Astrocyte of the spinal cord (primary cell): ENCODE measurements at regions not wholly inside any gene's neighbourhood (a gene's known extent, or its start where the extent isn't known, plus 50 kb on each side); places are given as distances from the start of the nearest gene placed in this dataset.

Experiments used
- DNase-seq: peaks from one replicate; pipeline ENCODE4 v3.0.0; 2011; ENCODE audit warnings: low read depth, low spot score
- H3K4me3 ChIP-seq: 2 replicates; pipeline ENCODE4 v1.5.1; 2011; ENCODE audit warnings: low read depth, mild to moderate bottlenecking, low read length, moderate library complexity
- in situ Hi-C: cut with HindIII; loops from 2 replicates; pipeline ENCODE4 v1.10.0; 2017; ENCODE audit warnings: low sequenced_read_pairs
- TF ChIP-seq, protein P1 (sequence below): IDR thresholded peaks from 2 replicates; pipeline ENCODE4 v1.5.1; 2012; ENCODE audit warnings: low read depth, mild to moderate bottlenecking, low read length, inconsistent platforms

DNA sequence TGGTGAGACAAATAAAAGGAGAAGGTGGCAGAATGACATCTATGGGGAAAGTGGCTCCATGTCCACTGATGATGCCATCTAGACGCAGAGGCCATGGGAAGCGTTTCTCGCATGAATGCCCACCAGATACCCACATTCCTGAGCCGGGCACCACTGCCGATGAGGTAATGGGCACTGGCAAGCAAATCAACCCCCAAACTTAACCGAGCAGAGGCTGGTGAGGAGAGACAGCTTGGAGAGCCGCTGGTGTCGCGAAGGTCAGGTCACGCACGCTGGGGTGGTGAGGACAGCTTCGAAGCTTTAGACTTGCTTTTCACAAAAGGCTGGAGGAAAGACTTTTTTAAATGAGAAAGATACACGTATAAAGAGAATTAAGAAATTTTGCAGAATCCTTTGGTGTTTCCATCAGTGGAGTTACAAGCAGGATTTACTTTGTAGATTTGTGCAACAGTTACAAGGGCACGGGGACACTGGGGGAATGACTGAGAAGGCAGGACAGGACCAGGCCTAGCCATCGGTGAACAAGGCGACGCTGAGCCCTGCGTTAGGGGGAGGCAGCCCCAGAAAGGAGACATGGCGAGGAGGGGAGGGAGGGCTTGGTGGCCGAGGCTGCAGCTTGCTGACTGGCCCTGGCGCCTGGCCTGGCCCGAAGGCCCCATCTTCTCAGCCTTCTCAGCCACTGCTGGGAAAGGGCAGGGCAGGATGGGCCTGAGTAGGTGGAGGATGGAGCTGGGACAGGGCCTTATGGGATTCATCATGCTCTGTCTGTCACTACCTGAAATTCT, 83.9 kb upstream of the HDAC4 start:
- DNase-seq = no peak
- TF ChIP-seq, protein P1, sequence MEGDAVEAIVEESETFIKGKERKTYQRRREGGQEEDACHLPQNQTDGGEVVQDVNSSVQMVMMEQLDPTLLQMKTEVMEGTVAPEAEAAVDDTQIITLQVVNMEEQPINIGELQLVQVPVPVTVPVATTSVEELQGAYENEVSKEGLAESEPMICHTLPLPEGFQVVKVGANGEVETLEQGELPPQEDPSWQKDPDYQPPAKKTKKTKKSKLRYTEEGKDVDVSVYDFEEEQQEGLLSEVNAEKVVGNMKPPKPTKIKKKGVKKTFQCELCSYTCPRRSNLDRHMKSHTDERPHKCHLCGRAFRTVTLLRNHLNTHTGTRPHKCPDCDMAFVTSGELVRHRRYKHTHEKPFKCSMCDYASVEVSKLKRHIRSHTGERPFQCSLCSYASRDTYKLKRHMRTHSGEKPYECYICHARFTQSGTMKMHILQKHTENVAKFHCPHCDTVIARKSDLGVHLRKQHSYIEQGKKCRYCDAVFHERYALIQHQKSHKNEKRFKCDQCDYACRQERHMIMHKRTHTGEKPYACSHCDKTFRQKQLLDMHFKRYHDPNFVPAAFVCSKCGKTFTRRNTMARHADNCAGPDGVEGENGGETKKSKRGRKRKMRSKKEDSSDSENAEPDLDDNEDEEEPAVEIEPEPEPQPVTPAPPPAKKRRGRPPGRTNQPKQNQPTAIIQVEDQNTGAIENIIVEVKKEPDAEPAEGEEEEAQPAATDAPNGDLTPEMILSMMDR = no peak
- in situ Hi-C loops = no loop called here

DNA sequence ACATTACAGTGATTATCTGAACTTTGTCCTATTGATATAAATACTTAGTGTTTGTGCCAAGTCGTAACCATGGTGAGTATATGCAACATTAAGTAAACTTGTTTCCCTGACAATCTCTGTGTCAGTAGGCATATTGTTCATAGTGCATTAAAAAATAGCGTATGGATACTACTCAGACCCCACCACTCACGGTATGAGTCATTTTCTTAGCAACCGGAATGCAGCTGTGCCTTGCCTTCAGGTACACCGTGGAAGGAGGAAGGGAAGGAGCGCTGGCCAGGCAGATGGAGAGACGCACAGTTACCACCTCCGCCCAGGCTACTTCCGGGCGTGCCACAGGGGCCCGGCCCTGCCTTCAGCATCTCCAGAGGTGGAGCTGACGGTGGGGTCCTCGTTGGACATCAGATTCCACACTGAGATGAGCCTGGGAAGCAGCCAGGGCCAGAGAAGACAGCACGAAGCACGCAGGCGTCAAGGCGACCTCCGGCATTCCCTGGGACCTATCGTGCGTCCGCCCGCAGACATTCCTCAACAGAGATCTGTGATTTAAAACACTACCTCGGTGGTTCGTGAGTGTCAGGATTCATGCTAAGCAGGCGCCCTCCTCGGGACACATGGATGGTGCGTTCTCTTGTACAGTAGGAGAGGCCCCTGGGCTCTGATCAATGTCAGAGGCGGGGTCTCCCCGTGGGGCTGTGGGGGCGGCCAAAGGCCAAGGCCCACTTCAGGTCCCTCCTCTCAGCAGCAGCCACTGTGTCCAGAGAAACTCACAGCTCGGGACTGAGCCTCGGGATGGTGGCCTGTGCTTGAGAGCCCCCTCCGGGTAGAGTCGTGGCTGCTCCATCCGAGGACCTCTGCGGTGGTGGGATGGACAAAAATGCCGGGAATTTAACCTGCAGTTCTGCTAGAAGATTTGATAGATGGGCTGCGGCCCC, 82.2 kb upstream of the HDAC4 start:
- no peak overlapping the region for H3K4me3 ChIP-seq
- DNase-seq = no peak
- TF ChIP-seq, protein P1 = no peak
- in situ Hi-C loops = no loop called here

More for the DNA sequence above, 83.9 kb upstream of the HDAC4 start:
- H3K4me3 ChIP-seq = no peak overlapping the region

DNA sequence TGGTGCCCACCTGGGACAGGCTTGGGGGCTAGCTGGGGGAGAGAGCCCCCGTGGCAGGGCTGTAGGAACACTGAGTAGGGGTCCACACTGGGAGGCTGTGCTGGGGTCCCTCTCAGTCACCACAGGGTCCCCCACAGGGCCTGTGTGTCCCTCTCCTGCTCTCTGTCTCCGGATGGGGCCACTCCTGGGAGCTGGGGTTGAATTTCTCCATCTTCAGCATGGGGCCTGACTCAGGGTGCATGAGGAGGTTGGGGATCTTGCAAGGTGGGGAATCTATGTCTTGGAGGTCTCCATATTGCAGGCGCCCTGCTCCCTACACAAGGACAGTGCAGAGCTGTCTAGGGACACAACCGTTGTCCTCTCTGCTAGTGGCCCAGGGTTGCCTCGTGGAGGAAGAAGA, 78.7 kb upstream of the HDAC4 start:
- no peak for DNase-seq
- TF ChIP-seq, protein P1 = no peak
- H3K4me3 ChIP-seq = no peak overlapping the region
- in situ Hi-C loops = no loop called here

DNA sequence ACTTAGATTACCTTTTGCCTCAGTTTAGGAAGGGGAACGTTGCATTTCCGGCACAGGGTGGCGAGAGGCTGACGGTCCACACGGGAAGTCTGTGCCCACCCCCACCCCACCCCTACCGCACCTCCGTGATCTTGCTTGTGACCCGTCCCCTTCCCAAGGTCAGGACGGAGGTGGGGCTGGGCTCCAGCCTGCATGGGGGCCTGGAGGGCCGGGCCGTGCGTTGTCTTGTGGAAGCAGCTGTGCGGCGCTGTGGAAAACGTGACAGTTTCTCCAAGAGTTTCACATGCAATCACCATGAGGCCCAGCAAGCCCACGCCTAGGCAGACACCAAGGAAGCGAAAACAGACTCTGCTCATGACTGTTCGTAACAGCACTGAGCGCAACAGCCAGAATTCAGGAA, 76.8 kb upstream of the HDAC4 start:
- TF ChIP-seq, protein P1 = no peak
- no peak for DNase-seq
- H3K4me3 ChIP-seq = no peak overlapping the region
- in situ Hi-C loops = no loop called here

DNA sequence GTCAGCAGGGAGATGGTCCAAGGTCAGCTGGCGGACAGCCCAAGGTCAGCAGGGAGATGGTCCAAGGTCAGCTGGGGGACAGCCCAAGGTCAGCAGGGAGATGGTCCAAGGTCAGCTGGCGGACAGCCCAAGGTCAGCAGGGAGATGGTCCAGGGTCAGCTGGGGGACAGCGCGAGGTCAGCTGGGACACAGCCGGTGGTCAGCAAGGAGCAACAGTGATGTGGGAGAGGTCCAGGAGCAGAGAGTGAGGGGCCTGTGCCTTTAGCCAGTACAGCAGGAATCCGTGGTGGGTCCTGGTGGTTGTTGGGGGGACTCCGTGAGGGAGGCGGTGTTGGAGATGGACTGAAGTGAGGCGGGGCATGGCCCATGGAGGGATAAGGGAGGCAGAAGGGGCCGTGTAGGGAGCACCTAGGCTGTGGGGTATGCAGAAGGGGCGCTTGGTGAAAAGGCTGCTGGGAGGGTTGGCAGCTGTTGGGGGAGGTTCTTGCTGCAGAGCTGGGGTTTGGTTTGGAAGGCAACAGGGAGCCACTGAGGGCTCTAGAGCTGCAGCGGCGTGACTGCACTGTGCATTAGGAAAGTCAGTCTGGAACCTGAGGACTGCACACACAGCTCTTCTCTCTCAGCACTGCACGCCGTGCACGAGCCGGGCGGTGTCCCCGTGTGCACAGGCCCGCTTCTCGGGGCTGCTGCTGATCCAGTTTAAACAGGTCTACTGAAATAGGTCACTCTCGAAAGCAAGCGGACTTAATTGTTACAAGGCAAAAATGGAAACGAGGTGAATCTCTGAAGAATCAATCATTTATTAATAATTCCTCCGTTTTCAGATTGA, 76.2 kb upstream of the HDAC4 start:
- no peak overlapping the region for H3K4me3 ChIP-seq
- in situ Hi-C loops = no loop called here
- DNase-seq = no peak
- TF ChIP-seq, protein P1 = no peak
